ENCODE measurements at regions not wholly inside any gene's neighbourhood (a gene's known extent, or its start where the extent isn't known, plus 50 kb on each side); places are given as distances from the start of the nearest gene placed in this dataset.
A peak's percentile ranks its signal among the peaks of the same experiment; 100 is the strongest.

GRCh38 chr12:67388331-67389138 lies 119.4 kb downstream of the CAND1 start:
- H3K9me3 Mint-ChIP-seq, result no peaks in the 10 kb centered on the region
- H3K4me1 Mint-ChIP-seq (ENCODE audit: low read depth), result peaks cover 1% of the 10 kb centered on the region
- ChIA-PET POLR2A (no interaction called here), CTCF (interaction anchor here (1.2 to 1.4 kb wide), 2 partner anchors 214 to 227 kb away, joined by 3 to 4 read pairs; no protein-coding TSS in a partner anchor)
- intact Hi-C loops (cut with micrococcal nuclease), result no loop called here
- no peaks in the 10 kb centered on the region for H3K27me3 Mint-ChIP-seq
- ATAC-seq, result no peak
- TF ChIP-seq CTCF (IDR thresholded peaks at IDR 0.05), result peak; percentile 23
- DNase-seq, result peak; percentile 4
- no peak overlapping the region for H3K27ac Mint-ChIP-seq
- no peak overlapping the region for H3K4me3 Mint-ChIP-seq
- H3K36me3 Mint-ChIP-seq (ENCODE audit: low read depth), result no peaks in the 10 kb centered on the region

GRCh38 chr12:67390273-67390672 lies 121.1 kb downstream of the CAND1 start:
- no peak for TF ChIP-seq CTCF (IDR thresholded peaks at IDR 0.05)
- DNase-seq, result no peak
- Mint-ChIP-seq H3K27ac (no peak overlapping the region), H3K27me3 (no peaks in the 10 kb centered on the region), H3K4me3 (no peak overlapping the region), H3K9me3 (no peaks in the 10 kb centered on the region), H3K36me3 (ENCODE audit: low read depth) (no peaks in the 10 kb centered on the region), H3K4me1 (ENCODE audit: low read depth) (peaks cover 1% of the 10 kb centered on the region)
- ChIA-PET POLR2A (no interaction called here), CTCF (no interaction called here)
- intact Hi-C loops (cut with micrococcal nuclease), result no loop called here
- ATAC-seq, result no peak

- intact Hi-C loops (cut with micrococcal nuclease), result no loop called here
- H3K36me3 Mint-ChIP-seq (ENCODE audit: low read depth), result no peaks in the 10 kb centered on the region
- peaks cover 1% of the 10 kb centered on the region for H3K4me1 Mint-ChIP-seq (ENCODE audit: low read depth)
- CTCF ChIA-PET, result no interaction called here
- no peak for TF ChIP-seq CTCF (IDR thresholded peaks at IDR 0.05)
- POLR2A ChIA-PET, result no interaction called here
- no peaks in the 10 kb centered on the region for H3K27me3 Mint-ChIP-seq
- H3K27ac Mint-ChIP-seq, result no peak overlapping the region
- H3K9me3 Mint-ChIP-seq, result no peaks in the 10 kb centered on the region
- ATAC-seq (no peak), DNase-seq (no peak)
- H3K4me3 Mint-ChIP-seq, result no peak overlapping the region
Measured at GRCh38 chr12:67391034-67391433, 121.9 kb downstream of the CAND1 start.

- CTCF ChIA-PET, result no interaction called here
- Mint-ChIP-seq H3K27me3 (no peaks in the 10 kb centered on the region), H3K9me3 (no peaks in the 10 kb centered on the region), H3K4me3 (no peak overlapping the region), H3K4me1 (ENCODE audit: low read depth) (peaks cover 1% of the 10 kb centered on the region), H3K27ac (no peak overlapping the region), H3K36me3 (ENCODE audit: low read depth) (no peaks in the 10 kb centered on the region)
- ATAC-seq (no peak), DNase-seq (no peak)
- intact Hi-C loops (cut with micrococcal nuclease), result no loop called here
- no peak for TF ChIP-seq CTCF (IDR thresholded peaks at IDR 0.05)
- POLR2A ChIA-PET, result no interaction called here
Measured at GRCh38 chr12:67391656-67392055, 122.5 kb downstream of the CAND1 start.

- DNase-seq (no peak), ATAC-seq (no peak)
- no peak for TF ChIP-seq CTCF (IDR thresholded peaks at IDR 0.05)
- Mint-ChIP-seq H3K4me1 (ENCODE audit: low read depth) (no peaks in the 10 kb centered on the region), H3K27me3 (no peaks in the 10 kb centered on the region), H3K27ac (no peak overlapping the region), H3K36me3 (ENCODE audit: low read depth) (no peaks in the 10 kb centered on the region), H3K4me3 (no peak overlapping the region), H3K9me3 (no peaks in the 10 kb centered on the region)
- ChIA-PET CTCF (no interaction called here), POLR2A (no interaction called here)
- intact Hi-C loops (cut with micrococcal nuclease), result no loop called here
Measured at GRCh38 chr12:67394550-67394949, 125.4 kb downstream of the CAND1 start.
